Karpas-422 (cell line): ENCODE measurements at regions not wholly inside any gene's neighbourhood (a gene's known extent, or its start where the extent isn't known, plus 50 kb on each side); places are given as distances from the start of the nearest gene placed in this dataset.

Experiments
- DNase-seq: peaks from one replicate; pipeline ENCODE4 v3.0.0-alpha.2; 2015
- H2AFZ ChIP-seq: fragments of 200-600 bp; sonication (generic); 2 replicates; pipeline ENCODE4 v1.6.1; 2014; ENCODE audit warnings: antibody characterized with exemption, low read length, mixed read lengths
- H3K27ac ChIP-seq: fragments of 200-600 bp; sonication (generic); 2 replicates; pipeline ENCODE4 v1.5.1; 2014; ENCODE audit warnings: mild to moderate bottlenecking, low read length, moderate library complexity
- H3K27me3 ChIP-seq: fragments of 200-600 bp; sonication (generic); 2 replicates; pipeline ENCODE4 v1.6.1; 2014; ENCODE audit warnings: low read length, mixed read lengths
- H3K36me3 ChIP-seq: fragments of 200-600 bp; sonication (generic); 2 replicates; pipeline ENCODE4 v1.6.1; 2014; ENCODE audit warnings: low read length, mixed read lengths; ENCODE audit not compliant: insufficient read depth
- H3K4me1 ChIP-seq: fragments of 200-600 bp; sonication (generic); 2 replicates; pipeline ENCODE4 v1.6.1; 2014; ENCODE audit warnings: mild to moderate bottlenecking, low read length, mixed read lengths
- H3K4me2 ChIP-seq: fragments of 200-600 bp; sonication (generic); 2 replicates; pipeline ENCODE4 v1.6.1; 2014; ENCODE audit warnings: low read length, low read depth, mild to moderate bottlenecking; ENCODE audit not compliant: poor library complexity, severe bottlenecking
- H3K4me3 ChIP-seq: fragments of 200-600 bp; sonication (generic); 2 replicates; pipeline ENCODE4 v1.5.1; 2014; ENCODE audit warnings: mild to moderate bottlenecking, antibody characterized with exemption, low read length, mixed read lengths
- H3K79me2 ChIP-seq: fragments of 200-600 bp; sonication (generic); 2 replicates; pipeline ENCODE4 v1.6.1; 2014; ENCODE audit warnings: mild to moderate bottlenecking, low read length, mixed read lengths
- H3K9ac ChIP-seq: fragments of 200-600 bp; sonication (generic); 2 replicates; pipeline ENCODE4 v1.6.0; 2014; ENCODE audit warnings: low read length
- H3K9me2 ChIP-seq: fragments of 200-600 bp; sonication (generic), shearing (Covaris generic); replicated peaks from 2 replicates; pipeline ENCODE4 v1.6.0; 2014; ENCODE audit warnings: mild to moderate bottlenecking, low read length, moderate library complexity; ENCODE audit not compliant: insufficient read depth
- H3K9me3 ChIP-seq: fragments of 300-700, 200-600 bp; sonication (generic); 2 replicates; pipeline ENCODE4 v1.6.1; 2014; ENCODE audit warnings: low read length, mixed read lengths
- H4K20me1 ChIP-seq: fragments of 200-600 bp; sonication (generic); 2 replicates; pipeline ENCODE4 v1.6.1; 2014; ENCODE audit warnings: mild to moderate bottlenecking, antibody characterized with exemption, low read length, low read depth; ENCODE audit not compliant: insufficient read depth

DNA sequence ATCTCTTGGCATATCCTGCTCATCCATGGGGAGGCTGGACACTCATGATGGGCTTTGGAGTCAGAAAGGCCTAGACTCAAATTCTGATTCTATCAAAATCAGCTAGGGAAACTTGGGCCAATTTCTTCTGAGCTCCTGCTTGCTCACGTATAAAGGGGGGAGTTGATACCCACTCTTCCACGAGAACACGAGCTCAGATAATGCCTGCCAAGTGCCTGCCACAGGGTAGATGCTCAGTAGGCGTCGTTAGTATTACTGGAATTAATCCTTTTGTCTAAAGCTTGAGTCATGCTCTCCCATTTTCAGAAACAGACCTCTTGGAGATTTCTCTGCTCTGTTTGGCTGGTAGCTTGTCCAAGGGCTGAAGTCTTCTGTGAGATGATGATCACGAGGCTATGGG is 238.3 kb upstream of the MVB12B start:
- H3K27ac ChIP-seq, result no peak overlapping the region
- H3K79me2 ChIP-seq, result no peaks in the 10 kb centered on the region
- no peaks in the 10 kb centered on the region for H3K36me3 ChIP-seq
- H4K20me1 ChIP-seq, result no peaks in the 10 kb centered on the region
- no peaks in the 10 kb centered on the region for H3K9me2 ChIP-seq
- no peaks in the 10 kb centered on the region for H3K9me3 ChIP-seq
- H3K27me3 ChIP-seq, result no peaks in the 10 kb centered on the region
- no peaks in the 10 kb centered on the region for H3K4me1 ChIP-seq
- no peak overlapping the region for H2AFZ ChIP-seq
- no peak overlapping the region for H3K4me2 ChIP-seq
- no peak overlapping the region for H3K9ac ChIP-seq
- no peak overlapping the region for H3K4me3 ChIP-seq
- DNase-seq, result no peak

DNA sequence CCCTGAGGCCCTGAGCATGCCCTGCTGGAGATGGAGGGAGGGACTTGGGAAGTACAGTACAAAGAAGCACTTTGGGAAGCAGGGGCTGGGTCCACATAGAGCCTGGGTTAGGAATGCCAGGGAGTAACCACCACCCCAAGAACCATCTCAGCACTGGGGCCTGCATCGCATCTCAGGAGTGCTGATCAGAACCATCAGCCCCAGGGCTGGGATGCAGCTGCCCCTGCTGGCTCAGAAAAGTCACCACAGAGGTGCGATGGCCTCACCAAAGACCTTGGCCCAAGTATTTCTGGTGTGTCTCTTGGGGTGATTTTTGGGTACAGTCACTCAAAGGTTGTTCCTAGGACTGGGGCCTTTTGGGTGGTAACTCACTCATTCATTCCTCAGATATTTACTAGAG is 236.8 kb upstream of the MVB12B start:
- Histone ChIP-seq H3K4me2 (no peak overlapping the region), H3K4me1 (no peaks in the 10 kb centered on the region), H3K27me3 (no peaks in the 10 kb centered on the region), H4K20me1 (no peaks in the 10 kb centered on the region), H3K79me2 (no peaks in the 10 kb centered on the region), H3K36me3 (no peaks in the 10 kb centered on the region), H3K9me3 (no peaks in the 10 kb centered on the region), H3K27ac (no peak overlapping the region), H3K9me2 (no peaks in the 10 kb centered on the region), H3K9ac (no peak overlapping the region), H3K4me3 (no peak overlapping the region), H2AFZ (no peak overlapping the region)
- no peak for DNase-seq

DNA sequence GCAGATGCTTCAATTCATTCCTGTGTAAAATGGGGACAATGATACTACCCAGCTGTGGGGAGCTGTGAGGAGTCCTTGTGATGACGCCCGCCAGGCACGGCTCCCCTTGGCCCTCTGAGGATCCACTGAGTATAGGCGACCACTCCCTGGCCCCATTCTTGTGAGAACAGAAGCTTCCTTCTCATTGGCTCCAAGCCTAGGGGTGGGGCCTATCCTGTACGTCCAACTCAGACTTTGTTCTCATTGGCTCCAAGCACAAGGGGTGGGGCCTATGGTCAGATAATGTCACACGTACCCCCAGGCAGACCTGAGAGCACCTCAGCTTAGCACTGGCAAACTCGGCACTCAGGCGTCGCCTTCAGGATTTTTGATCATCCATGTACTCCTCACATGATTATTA is 232.9 kb upstream of the MVB12B start:
- no peaks in the 10 kb centered on the region for H3K4me1 ChIP-seq
- H3K27ac ChIP-seq, result no peak overlapping the region
- no peaks in the 10 kb centered on the region for H3K79me2 ChIP-seq
- H3K9me3 ChIP-seq, result no peaks in the 10 kb centered on the region
- H2AFZ ChIP-seq, result no peak overlapping the region
- no peak overlapping the region for H3K4me2 ChIP-seq
- H4K20me1 ChIP-seq, result no peaks in the 10 kb centered on the region
- H3K9ac ChIP-seq, result no peak overlapping the region
- no peaks in the 10 kb centered on the region for H3K9me2 ChIP-seq
- H3K27me3 ChIP-seq, result no peaks in the 10 kb centered on the region
- no peak overlapping the region for H3K4me3 ChIP-seq
- peak; percentile 59 for DNase-seq
- no peaks in the 10 kb centered on the region for H3K36me3 ChIP-seq

DNA sequence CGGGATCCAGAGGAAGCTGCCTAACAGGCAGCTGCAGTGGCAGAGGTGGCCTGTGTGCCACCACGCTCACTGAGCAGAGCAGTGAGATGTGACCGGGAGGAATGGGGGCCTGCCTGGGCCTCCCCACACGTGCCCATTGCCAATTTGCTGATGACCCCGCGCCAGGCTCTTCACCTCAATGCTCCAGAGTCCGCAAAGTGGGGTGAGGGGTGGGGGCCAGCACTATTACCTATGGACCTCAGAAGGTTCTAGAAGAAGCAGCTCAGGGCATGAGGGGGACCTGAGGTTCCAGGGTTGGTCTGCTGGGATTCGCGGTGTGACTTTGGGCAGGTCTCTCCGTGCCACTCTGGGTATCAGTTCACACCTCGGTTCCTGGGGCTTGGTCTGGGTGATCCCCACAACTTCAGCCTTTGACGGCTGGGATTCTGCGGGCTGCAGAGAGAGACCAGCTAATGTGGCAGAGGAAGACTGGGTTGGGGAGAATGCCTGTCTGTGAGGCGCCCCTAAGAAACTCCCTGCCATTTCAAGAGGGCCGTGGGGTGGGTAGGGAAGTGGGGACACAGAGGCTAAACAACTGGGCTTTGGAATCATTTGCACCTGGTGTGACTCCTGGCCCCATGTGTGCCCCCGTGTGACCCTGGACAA is 231.0 kb upstream of the MVB12B start:
- Histone ChIP-seq H3K27me3 (no peaks in the 10 kb centered on the region), H3K4me2 (no peak overlapping the region), H4K20me1 (no peaks in the 10 kb centered on the region), H3K9me3 (no peaks in the 10 kb centered on the region), H3K9ac (no peak overlapping the region), H2AFZ (no peak overlapping the region), H3K27ac (no peak overlapping the region), H3K4me3 (no peak overlapping the region), H3K79me2 (no peaks in the 10 kb centered on the region), H3K9me2 (no peaks in the 10 kb centered on the region), H3K4me1 (no peaks in the 10 kb centered on the region), H3K36me3 (no peaks in the 10 kb centered on the region)
- no peak for DNase-seq

DNA sequence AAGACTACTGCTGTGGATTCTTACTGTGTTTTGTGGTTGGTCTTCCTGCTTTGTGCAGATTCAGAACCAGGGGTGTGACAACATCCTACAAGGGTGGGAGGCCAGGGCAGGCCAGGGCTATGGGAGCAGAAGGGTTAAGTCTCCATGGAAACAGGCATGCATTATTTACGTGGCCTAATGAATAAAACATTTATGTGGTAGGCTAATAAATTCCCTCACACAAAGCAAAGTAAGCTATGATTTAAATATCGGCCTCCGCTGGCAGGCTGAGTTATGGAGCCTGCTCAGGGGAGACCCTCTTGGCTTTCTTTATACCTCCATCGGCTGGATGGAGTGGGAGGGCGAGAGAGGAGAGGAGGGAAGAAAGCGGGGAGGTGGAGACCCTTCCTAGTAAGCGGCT is 230.3 kb upstream of the MVB12B start:
- no peak overlapping the region for H3K4me3 ChIP-seq
- H2AFZ ChIP-seq, result no peak overlapping the region
- H3K4me1 ChIP-seq, result no peaks in the 10 kb centered on the region
- no peak for DNase-seq
- H3K4me2 ChIP-seq, result no peak overlapping the region
- no peak overlapping the region for H3K9ac ChIP-seq
- H3K79me2 ChIP-seq, result no peaks in the 10 kb centered on the region
- H3K27ac ChIP-seq, result no peak overlapping the region
- no peaks in the 10 kb centered on the region for H3K9me2 ChIP-seq
- H4K20me1 ChIP-seq, result no peaks in the 10 kb centered on the region
- H3K36me3 ChIP-seq, result no peaks in the 10 kb centered on the region
- no peaks in the 10 kb centered on the region for H3K9me3 ChIP-seq
- H3K27me3 ChIP-seq, result no peaks in the 10 kb centered on the region

DNA sequence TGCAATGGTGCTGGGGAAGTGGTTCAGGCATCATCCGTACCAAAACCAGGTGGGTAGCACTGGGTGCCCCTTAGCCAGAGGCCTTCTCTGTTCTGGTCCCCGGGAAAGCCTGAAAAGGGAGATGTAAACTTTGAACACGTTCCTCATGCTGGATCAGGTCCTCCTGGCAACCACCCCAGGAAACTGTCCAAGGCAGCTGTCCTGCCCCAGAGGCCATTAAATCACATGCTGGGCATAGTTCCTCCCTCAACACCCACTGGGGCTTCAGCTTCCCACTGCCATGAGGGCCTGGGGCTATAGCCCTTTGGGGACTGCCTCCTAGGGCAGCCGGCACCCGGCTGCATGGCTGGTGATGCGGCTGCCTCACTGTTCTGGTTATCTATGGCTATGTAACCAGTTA is 228.9 kb upstream of the MVB12B start:
- Histone ChIP-seq H3K4me2 (no peak overlapping the region), H3K9ac (no peak overlapping the region), H3K27me3 (no peaks in the 10 kb centered on the region), H3K79me2 (no peaks in the 10 kb centered on the region), H3K9me3 (no peaks in the 10 kb centered on the region), H3K4me3 (no peak overlapping the region), H3K9me2 (no peaks in the 10 kb centered on the region), H4K20me1 (no peaks in the 10 kb centered on the region), H3K27ac (no peak overlapping the region), H2AFZ (no peak overlapping the region), H3K4me1 (no peaks in the 10 kb centered on the region), H3K36me3 (no peaks in the 10 kb centered on the region)
- DNase-seq, result no peak

DNA sequence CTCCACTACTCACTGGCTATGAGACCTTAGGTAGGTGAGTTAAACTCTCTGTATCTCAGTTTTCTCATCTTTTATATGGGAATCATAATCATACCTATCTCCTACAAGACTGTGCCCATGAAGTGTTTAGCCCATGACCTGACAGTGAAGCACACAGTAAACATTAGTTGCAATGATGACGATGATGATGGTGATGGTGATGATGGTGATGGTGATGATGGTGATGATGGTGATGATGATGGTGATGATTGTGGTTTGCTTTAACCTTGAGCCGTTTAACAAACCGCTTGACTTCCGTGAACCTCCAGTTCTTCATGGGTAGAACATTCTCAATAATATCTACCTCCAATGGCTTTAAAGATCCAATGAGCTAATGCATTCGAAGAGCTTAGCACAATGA is 220.2 kb upstream of the MVB12B start:
- no peak for DNase-seq
- Histone ChIP-seq H2AFZ (no peak overlapping the region), H3K27ac (no peak overlapping the region), H3K27me3 (no peaks in the 10 kb centered on the region), H3K4me3 (no peak overlapping the region), H3K79me2 (no peaks in the 10 kb centered on the region), H4K20me1 (no peaks in the 10 kb centered on the region), H3K4me1 (no peaks in the 10 kb centered on the region), H3K9me3 (no peaks in the 10 kb centered on the region), H3K36me3 (no peaks in the 10 kb centered on the region), H3K9ac (no peak overlapping the region), H3K4me2 (no peak overlapping the region), H3K9me2 (no peaks in the 10 kb centered on the region)

DNA sequence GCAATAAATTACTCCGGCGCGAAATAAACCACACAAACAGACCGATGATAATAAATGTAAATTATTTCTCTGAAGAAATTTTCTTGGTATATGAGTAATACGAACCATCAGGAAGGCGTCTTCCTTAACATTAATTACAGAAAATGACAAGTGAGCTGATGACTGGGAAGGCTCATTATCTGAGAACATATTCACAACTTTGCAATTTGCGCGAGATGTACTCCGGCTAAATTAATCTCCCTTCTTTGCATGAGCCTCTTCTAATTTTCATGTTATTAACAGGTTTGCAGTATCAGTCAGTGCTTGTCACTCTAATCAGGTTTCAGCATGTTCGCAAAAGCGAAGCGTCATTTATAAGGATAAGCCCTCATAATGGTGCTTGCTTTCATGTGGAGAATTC is 218.9 kb upstream of the MVB12B start:
- no peaks in the 10 kb centered on the region for H3K79me2 ChIP-seq
- H3K4me2 ChIP-seq, result no peak overlapping the region
- H2AFZ ChIP-seq, result no peak overlapping the region
- H4K20me1 ChIP-seq, result no peaks in the 10 kb centered on the region
- H3K9ac ChIP-seq, result no peak overlapping the region
- H3K9me3 ChIP-seq, result no peaks in the 10 kb centered on the region
- no peak overlapping the region for H3K27ac ChIP-seq
- H3K4me3 ChIP-seq, result no peak overlapping the region
- no peaks in the 10 kb centered on the region for H3K4me1 ChIP-seq
- H3K9me2 ChIP-seq, result no peaks in the 10 kb centered on the region
- no peaks in the 10 kb centered on the region for H3K36me3 ChIP-seq
- no peaks in the 10 kb centered on the region for H3K27me3 ChIP-seq
- no peak for DNase-seq

DNA sequence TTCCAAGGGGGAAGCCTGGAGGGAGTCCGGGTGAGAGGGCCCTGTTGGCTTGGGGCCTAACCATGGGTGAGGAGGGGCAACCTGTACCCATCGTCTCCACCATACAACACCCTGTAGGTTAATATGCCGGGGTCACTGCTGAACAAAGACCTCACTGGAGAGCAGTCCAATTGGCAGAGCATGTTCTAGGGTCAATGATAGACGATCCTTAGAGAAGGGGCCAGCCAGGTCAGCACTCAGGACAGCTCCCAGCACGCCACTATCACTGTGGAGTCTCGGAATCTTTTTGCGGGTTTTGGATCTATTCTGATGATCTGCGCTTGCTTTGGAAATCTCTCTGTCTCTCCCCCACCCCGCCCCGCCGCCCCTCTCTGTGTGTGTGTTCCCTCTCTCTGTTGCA is 218.4 kb upstream of the MVB12B start:
- no peaks in the 10 kb centered on the region for H3K4me1 ChIP-seq
- no peak overlapping the region for H3K4me3 ChIP-seq
- no peak overlapping the region for H3K9ac ChIP-seq
- no peaks in the 10 kb centered on the region for H3K9me2 ChIP-seq
- H4K20me1 ChIP-seq, result no peaks in the 10 kb centered on the region
- H3K9me3 ChIP-seq, result no peaks in the 10 kb centered on the region
- H3K4me2 ChIP-seq, result no peak overlapping the region
- H2AFZ ChIP-seq, result no peak overlapping the region
- H3K36me3 ChIP-seq, result no peaks in the 10 kb centered on the region
- H3K79me2 ChIP-seq, result no peaks in the 10 kb centered on the region
- no peak overlapping the region for H3K27ac ChIP-seq
- no peak for DNase-seq
- H3K27me3 ChIP-seq, result no peaks in the 10 kb centered on the region
